GM21723 (cell line): ENCODE measurements at regions not wholly inside any gene's neighbourhood (a gene's known extent, or its start where the extent isn't known, plus 50 kb on each side); places are given as distances from the start of the nearest gene placed in this dataset.
"Not testable (repeated sequence)": the region's sequence is repeated elsewhere in the genome, so short reads cannot be mapped to it uniquely, and the experiment has no call there.

ENCODE experiments used
- ATAC-seq: cut with Tn5 transposase; IDR thresholded peaks from one replicate; pipeline ENCODE4 v1.9.1; 2021; ENCODE audit warnings: mild to moderate bottlenecking, moderate library complexity; ENCODE audit not compliant: unreplicated experiment

DNA sequence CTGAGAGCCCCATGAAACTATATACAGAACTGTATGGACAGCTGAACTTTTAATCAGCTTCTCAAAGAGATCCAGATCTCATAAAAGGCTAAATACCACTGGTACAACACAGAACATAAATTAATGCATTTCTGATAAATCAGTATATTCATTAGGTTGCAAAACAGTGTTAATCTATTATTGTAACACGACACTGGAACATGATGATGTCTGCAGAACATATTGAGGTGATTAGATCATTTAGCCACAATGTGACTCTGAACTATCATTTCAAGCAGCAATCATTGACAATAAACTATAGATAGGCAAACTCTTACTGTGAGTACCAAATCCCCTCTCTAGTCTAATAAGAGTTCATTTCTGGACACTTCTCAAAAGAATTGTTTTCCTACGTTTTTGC, 50.3 kb downstream of the GASK1B start:
- ATAC-seq: no peak

DNA sequence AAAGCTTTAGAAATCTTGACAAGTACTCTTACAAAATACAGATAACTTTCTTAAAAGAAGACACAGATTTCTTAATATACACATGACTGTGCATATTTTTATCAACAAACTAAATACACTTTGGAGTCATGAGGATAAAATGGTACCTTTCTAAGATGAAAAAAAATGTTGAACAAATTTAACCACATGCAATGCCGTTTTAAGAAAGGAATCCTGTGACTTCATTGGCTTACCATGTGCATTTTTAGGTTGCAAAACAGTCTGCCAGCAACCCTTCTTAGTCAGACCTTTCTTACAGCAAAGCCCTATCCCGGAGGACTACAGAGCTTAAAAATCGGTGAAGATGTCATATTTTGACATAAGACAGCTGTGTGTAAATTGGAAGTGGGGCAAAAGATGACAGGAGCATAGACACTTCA, 51.7 kb downstream of the GASK1B start:
- no peak for ATAC-seq

DNA sequence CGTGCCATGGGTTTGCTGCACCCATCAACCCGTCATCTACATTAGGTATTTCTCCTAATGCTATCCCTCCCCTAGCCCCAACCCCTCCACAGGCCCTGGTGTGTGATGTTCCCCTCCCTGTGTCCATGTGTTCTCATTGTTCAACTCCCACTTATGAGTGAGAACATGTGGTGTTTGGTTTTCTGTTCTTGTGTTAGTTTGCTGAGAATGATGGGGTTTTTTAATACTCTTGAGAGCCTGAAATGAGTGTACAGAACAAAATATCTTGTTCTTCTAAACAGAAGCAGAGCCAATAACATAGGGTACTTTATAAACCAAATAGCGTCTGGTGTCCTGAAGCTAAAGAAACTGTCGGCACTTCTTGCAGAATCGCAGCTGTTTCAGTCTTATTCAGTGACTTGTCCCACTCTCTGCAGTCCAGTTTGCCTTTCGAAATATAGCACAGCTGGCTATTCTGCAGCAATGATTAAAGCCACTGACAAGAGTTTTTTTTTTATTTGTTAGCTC, 52.1 kb downstream of the GASK1B start:
- not testable (repeated sequence) for ATAC-seq

DNA sequence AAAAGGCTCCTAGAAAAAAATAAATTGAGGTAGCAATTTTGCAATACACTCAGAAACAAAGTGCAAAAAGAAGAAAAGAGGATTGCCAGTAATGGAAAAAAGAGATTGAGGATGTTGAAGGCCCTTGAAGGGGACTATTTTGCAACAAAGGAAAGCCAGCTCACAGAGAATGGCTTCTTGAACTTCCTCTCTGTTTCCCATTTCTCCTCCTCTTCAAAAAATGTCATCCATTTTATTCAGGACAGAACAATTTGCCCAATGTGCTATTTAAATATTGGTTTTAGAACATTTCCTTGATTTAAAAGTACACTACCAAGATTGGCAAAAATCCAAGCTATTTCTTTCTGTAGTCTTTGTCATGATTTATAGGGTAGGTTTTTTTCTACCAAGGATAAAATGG, 60.2 kb downstream of the GASK1B start:
- ATAC-seq: no peak

DNA sequence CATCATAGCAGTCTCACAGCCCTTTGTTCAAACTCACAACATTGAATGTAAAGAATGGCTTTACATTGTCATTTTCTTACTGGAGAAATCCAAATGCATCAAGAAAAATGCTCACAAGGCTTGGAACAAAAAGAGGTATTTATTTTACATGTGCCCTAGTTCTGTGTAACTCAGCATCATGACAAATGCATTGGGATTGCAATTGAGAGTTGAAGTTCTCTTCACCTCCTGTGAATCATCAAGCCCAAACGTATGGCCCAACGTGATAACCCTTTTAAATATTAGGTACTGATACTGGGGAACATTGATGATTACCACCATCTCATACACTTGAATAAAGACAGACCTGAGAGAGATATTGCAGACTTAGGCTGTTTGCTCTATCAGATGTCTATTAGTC, 61.6 kb downstream of the GASK1B start:
- ATAC-seq: no peak

DNA sequence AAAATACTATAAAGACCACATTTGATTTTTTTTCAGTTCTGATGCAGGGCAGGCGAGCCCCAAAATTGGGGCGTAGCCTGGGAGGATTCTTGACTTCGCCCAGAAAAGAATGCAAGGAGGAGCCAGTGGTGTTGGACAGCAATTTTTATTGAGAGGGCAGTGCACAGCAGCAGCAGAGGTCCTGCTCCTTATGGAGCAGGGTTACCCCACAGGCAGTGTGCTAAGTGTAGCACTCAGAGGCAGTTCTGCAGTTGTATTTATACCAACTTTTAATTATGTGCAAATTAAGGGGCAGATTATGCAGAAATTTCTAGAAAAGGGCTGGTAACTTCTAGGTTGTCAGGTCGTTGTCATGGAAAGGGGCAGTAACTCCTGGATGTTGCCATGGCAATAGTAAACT, 69.9 kb downstream of the GASK1B start:
- no peak for ATAC-seq

DNA sequence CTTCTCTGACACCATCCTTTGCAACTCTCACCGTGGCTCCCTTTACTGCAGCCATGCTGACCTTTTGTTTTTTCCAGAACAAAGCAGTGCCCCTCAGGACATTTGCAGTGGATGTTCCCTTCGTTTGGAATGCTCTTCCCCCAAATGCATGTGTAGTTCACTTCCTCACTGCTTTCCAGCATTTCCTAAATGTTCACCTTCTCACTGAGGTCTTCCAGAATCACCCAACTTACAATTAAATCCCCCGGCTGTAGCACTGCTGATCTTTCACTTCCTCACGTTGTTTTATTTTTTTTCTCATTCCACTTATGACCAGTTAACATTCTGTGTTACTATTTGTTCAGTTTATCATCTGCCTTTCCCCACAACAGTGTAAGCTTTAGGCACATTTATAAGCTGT, 73.1 kb downstream of the GASK1B start:
- ATAC-seq: no peak

DNA sequence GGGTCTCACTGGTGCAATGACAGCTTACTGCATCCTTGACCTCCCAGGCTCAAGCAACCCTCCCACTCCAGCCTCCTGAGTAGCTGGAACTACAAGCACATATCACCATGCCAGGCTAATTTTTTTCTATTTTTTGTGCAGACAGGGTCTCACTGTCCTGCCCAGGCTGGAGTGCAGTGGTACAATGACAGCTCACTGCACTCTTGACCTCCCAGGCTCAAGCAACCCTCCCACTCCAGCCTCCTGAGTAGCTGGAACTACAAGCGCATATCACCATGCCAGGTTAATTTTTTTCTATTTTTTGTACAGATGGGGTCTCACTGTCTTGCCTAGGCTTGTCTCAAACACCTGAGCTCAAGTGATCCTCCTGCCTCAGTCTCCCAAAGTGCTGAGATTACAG, 74.0 kb downstream of the GASK1B start:
- ATAC-seq: no peak

DNA sequence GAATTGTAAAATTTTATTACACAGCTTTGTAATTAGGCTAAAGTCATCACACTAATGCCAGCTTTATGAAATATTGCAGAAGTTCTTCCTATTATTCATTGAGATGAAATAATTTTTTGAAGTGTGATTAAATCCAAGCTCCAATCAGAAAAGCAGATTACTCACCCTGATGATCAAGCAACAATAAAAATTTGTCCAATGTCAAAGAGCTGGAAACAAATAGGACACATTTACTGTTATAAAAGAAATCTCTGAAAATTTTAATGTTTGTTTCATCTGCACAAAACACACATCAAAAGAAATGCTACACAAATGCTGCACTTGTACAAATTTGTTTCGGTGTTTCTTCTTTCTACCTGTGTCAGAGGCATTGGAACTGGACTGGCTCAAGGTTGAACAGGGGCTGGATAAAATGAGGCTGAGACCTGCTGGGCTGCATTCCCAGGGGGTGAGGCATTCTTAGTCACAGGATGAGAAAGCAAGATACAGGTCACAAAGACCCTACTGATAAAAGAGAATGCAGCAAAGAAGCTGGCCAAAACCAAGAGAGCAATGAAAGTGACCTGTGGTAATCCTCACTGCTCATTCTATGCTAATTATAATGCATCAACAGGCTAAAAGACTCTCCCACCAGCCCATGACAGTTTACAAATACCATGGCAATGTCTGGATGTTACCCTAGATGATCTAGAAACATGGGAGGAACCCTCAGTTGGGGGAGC, 78.3 kb downstream of the GASK1B start:
- ATAC-seq: no peak

DNA sequence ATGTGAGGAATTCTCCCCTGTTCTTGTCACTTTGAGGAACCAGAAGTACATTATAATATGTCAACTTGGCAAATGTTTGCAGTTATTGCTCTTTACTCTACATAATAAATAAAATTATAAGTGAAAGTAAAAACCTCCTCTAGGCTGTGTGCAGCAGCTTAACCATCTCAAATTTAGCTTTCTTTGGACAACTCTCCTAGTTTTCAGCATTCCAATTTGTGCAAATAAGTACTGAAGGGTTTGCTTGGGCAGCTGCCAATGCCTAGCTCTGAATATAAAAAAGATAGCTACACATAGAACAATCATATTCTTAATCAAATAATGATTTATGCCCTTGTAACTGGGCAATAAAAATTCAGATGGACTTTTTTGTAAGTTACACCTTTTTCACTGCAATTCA, 82.5 kb downstream of the GASK1B start:
- no peak for ATAC-seq

DNA sequence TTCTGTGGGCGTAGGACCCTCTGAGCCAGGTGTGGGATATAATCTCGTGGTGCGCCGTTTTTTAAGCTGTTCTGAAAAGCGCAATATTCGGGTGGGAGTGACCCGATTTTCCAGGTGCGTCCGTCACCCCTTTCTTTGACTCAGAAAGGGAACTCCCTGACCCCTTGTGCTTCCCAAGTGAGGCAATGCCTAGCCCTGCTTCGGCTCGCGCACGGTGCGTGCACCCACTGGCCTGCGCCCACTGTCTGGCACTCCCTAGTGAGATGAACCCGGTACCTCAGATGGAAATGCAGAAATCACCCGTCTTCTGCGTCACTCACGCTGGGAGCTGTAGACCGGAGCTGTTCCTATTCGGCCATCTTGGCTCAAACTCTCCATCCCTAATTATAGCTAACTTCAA, 82.9 kb downstream of the GASK1B start:
- ATAC-seq: not testable (repeated sequence)

DNA sequence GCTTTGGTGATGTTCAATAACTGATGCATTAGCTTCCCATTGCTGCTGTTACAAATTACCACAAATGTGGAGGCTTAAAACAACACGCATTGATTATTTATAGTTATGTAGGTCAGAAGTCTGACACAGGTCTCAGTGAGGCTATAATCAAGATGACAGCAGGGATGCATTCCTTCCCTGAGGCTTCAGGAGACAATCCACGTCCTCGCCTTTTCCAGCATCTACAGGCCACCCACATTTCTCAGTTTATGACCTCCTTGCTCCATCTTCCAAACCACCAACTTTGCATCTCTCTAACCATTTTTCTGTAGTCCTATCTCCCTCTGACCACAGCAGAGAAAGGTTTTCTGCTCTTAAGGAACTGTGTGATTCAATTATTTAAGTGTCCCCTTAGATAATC, 92.5 kb downstream of the GASK1B start:
- ATAC-seq: no peak

DNA sequence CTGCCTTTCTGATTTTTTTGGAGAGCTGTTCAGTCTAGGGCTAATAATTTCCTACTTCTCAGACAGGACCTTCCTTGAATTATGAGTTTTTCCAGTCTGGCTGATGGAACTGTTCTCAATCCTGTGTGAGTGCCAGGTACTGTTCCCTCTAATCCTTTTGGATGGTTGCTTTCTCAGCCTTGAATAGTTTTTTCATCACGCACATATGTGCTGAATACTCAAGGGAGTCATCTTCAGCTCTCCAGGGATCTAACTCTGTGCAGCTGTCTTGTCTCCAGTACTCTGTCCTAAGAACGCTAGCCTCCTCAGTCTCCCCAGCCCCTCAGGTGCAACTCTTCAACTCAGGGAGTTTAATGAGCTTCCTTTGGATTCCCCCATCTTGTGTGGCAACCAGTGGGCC, 93.2 kb downstream of the GASK1B start:
- no peak for ATAC-seq

DNA sequence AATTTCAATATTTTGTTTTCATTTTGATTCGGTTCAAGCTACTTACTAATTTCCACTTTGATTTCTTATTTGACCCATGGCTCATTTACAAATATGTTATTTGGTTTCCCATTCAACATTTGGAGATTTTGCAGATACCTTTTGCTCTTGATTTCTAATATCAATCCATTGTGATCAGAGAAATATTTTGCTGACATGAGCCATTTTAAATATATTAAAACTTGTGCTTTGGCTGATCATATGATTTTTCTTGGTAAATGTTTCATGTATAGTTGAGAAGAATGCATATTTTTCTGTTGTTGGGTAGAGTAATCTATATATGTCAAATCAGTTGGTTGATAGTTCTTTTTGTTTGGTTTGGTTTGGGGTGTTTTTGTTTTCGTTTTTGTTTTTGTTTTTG, 95.0 kb downstream of the GASK1B start:
- ATAC-seq: no peak

DNA sequence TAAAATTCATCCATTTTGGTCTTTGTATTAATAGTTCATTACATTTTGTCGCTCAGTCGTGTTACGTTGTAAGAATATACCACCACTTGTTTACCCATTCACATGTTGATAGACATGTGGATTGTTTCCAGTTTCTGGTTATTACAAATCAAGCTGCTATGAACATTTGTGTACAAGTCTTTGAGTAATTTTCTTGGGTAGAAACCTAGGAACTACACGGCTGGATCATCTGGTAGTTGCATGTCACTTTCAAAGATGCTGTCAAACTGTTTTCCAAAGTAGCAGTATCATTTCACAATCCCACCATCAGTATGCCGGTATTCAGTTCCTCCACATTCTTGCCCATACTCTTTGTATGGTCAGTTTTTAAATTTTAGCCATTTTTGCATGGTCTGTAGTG, 98.0 kb downstream of the GASK1B start:
- no peak for ATAC-seq

DNA sequence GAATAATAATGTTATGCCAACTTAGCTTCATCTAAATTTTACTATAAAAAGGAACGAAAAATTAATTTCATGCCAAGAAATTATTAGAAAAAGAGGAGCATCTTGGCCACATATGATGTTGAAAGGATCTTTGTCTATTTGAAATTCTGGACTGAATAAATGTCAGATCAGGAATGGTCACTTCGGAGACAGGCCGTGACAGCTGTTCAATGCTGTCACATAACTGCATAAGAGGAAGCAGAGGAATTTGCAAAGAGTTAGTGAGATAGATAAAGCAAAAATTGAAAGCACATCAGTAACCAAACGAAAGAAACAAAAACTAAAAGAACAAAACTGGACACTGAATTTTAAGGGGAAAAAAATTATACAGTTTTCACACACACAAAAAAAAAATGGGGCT, 100.9 kb downstream of the GASK1B start:
- no peak for ATAC-seq

DNA sequence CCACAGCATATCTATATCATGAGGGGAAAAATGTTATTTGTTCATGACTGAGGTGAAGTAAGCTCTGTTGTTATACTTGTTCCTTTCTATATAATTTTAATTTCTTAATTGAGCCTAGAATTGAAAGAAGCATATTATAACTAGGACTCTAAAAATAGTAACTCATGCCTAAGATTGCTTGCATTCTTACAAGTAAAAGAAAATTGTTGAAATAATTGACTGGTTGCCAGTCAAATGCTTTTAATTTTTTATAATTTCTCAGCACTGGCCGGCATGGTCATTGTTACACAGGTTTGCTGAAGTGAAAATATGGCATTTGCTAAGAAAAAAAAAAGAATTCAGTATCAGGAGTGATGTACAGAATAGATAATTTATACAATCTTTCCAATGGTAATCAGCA, 104.8 kb downstream of the GASK1B start:
- ATAC-seq: no peak

DNA sequence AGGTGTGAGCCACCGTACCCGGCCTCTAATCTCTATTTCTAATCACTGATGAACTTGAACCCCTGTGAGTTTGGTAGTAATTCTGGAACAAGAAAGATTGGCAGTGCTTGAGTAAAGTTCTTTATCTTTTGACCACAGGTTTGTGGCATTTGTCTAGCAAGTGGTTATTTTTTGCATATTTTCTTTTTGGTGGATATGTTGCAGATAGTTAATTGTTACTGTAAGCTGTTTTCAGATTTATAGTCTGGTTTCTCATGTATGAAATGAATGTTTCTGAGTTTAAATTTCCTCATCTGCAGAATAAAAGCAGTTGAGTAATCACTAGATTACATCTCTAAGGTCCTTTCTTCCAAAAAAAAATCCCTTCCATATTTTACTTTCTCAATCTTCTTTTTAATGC, 105.2 kb downstream of the GASK1B start:
- ATAC-seq: no peak

DNA sequence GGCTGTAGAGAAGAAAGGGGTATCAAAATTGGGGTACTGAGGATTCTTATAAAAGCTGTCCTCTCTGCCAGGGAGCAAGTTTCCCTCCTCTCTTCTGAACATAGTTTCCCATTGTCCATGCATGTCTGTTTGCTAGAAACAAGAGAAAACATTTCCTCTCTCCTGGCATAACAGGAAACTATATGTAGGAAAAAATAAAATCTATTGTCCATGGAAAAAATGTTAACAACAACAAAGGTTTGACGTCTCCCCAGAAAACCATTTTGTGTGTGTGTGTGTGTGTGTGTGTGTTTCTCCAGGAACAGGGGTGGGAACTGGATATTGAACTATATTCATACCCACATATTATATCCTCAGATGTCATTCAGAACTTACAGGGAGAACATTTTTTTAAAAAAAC, 107.2 kb downstream of the GASK1B start:
- no peak for ATAC-seq

DNA sequence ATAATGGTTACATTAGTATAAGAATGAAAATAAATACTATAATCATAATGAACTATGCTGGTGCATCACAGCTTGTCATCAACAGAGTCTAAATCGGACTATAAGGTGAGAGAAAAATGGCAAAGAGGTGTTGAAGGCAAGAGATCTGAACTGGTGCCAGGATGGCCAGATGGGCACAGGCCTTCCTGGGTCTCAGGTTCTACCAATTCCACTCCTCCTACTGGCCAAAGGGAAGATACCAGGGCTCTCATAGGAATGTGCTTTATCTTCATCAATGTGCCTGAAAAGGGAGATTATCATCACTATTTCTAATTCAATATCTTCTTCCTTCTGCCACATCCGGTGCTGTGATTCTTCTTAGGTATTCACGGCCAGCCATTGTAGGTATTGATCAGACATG, 107.6 kb downstream of the GASK1B start:
- no peak for ATAC-seq

DNA sequence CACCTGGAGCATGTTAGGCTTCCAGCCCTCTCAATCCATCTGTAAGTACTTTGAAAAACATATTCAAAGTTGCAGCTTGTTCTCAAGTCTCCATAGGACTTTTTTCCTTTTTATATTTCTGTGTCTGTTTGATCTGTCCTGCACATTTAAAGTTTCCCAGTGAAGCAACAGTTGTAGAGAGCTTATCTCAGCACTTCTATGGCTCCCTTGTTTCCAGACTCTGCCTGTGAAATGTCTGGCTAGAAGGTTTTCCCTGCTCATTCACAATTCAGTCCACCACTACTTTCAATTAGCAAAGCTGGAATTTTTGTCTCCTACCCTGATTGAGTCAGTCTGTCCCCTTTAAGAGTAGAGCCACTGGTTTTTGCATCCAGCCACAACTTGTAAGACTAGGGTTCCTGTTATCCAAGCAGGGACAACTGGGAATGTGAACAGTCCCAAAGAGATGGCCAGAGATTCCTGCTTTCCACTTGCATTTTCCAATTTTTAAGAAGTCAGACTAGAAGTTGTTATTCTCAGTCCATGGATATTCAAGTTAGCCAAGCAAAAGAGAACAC, 116.1 kb downstream of the GASK1B start:
- no peak for ATAC-seq

DNA sequence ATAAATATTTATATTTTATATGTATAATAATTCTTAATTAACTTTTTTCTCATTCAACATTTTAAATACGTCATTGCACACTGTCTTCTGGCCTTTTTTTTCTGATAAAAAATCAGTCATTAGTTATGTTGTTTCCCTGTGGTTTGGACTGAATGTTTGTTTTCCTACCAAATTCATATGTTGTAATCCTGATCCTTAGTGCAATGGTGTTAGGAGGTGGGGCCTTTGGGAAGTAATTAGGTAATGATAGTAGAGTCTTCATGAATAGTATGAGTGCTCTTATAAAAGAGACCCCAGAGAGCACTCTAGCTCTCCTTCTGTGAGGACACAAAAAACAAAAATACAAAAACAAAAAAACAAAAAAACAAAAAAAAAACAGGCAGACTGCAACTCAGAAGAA, 117.2 kb downstream of the GASK1B start:
- no peak for ATAC-seq

DNA sequence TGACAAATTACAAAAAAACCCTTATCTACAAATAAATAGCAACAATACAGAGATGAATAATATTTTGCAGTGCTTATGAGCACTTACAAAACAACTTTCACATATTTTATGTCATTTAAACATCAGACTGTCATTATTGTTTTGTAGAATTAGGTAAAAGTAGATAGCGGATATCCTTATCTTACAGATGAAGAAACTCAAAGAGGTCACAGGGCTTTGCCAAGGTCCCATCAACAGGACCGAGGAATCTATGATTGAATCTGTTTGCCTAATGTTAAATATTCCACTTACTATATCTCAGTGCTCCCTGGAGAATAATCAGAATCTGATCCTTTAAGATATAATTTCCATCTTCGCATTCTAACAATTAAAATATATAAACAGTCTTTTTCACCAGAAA, 119.0 kb downstream of the GASK1B start:
- no peak for ATAC-seq
